ENCODE measurements at regions not wholly inside any gene's neighbourhood (a gene's known extent, or its start where the extent isn't known, plus 50 kb on each side); places are given as distances from the start of the nearest gene placed in this dataset.
"Not testable (repeated sequence)": the region's sequence is repeated elsewhere in the genome, so short reads cannot be mapped to it uniquely, and the experiment has no call there.

- DNase-seq: no peak
Observed at GRCh38 chr21:28391938-28392849, 600.5 kb downstream of the LTN1 start.

- no peak for DNase-seq
Observed at GRCh38 chr21:28387220-28387619, 605.5 kb downstream of the LTN1 start.

GRCh38 chr21:28385845-28386244, 606.8 kb downstream of the LTN1 start:
- DNase-seq: no peak

- DNase-seq: not testable (repeated sequence)
Observed at GRCh38 chr21:28381000-28381745, 611.5 kb downstream of the LTN1 start.

GRCh38 chr21:28380241-28380640, 612.4 kb downstream of the LTN1 start:
- no peak for DNase-seq

GRCh38 chr21:28378026-28378425, 614.7 kb downstream of the LTN1 start:
- no peak for DNase-seq

GRCh38 chr21:28375708-28376385, 616.8 kb downstream of the LTN1 start:
- no peak for DNase-seq

GRCh38 chr21:28374881-28375280, 617.8 kb downstream of the LTN1 start:
- DNase-seq: no peak

- no peak for DNase-seq
Observed at GRCh38 chr21:28371713-28372112, 621.0 kb downstream of the LTN1 start.

GRCh38 chr21:28359300-28359699, 633.4 kb downstream of the LTN1 start:
- DNase-seq: no peak

- no peak for DNase-seq
Observed at GRCh38 chr21:28358702-28359101, 634.0 kb downstream of the LTN1 start.

- no peak for DNase-seq
Observed at GRCh38 chr21:28358170-28358569, 634.5 kb downstream of the LTN1 start.

GRCh38 chr21:28357743-28358142, 634.9 kb downstream of the LTN1 start:
- DNase-seq: no peak

- DNase-seq: no peak
Observed at GRCh38 chr21:28356422-28356821, 636.3 kb downstream of the LTN1 start.

- DNase-seq: no peak
Observed at GRCh38 chr21:28345934-28346333, 646.7 kb downstream of the LTN1 start.

- DNase-seq: no peak
Observed at GRCh38 chr21:28344985-28345384, 647.7 kb downstream of the LTN1 start.

- DNase-seq: no peak
Observed at GRCh38 chr21:28342212-28342810, 650.4 kb downstream of the LTN1 start.

GRCh38 chr21:28339403-28339802, 653.3 kb downstream of the LTN1 start:
- DNase-seq: no peak

GRCh38 chr21:28338701-28339305, 653.9 kb downstream of the LTN1 start:
- DNase-seq: no peak

GRCh38 chr21:28337315-28337714, 655.4 kb downstream of the LTN1 start:
- no peak for DNase-seq

- DNase-seq: no peak
Observed at GRCh38 chr21:28336314-28336713, 656.4 kb downstream of the LTN1 start.

- DNase-seq: no peak
Observed at GRCh38 chr21:28334407-28334806, 658.3 kb downstream of the LTN1 start.
